Liver (tissue), 8 donors: ENCODE measurements at regions not wholly inside any gene's neighbourhood (a gene's known extent, or its start where the extent isn't known, plus 50 kb on each side); places are given as distances from the start of the nearest gene placed in this dataset.

Source experiments
- DNase-seq: peaks from one replicate; pipeline ENCODE4 v3.0.0-alpha.2; 2017; ENCODE audit warnings: low spot score
- H3K27ac ChIP-seq, 2 donors: one replicate each; pipeline ENCODE4 v1.7.0; 2013; ENCODE audit warnings: inconsistent platforms in 2 of 2, low read length in 2 of 2, control low read depth in 1 of 2, low read depth in 1 of 2, mild to moderate bottlenecking in 1 of 2
- H3K27me3 ChIP-seq, 4 donors: one replicate each; pipeline versions ENCODE4 v1.6.1 to v1.7.0; 2013; ENCODE audit warnings: low read length in 3 of 4, inconsistent platforms in 1 of 4, mild to moderate bottlenecking in 1 of 4, moderate library complexity in 1 of 4; ENCODE audit not compliant: control insufficient read depth in 4 of 4, insufficient read depth in 4 of 4
- H3K36me3 ChIP-seq, 4 donors: one replicate each; pipeline versions ENCODE4 v1.6.1 to v1.7.0; 2013; ENCODE audit warnings: low read length in 3 of 4, mild to moderate bottlenecking in 3 of 4, low read depth in 1 of 4, moderate library complexity in 1 of 4; ENCODE audit not compliant: control insufficient read depth in 4 of 4, insufficient read depth in 3 of 4
- H3K4me1 ChIP-seq, 4 donors: one replicate each; pipeline versions ENCODE4 v1.6.1 to v1.7.0; 2013; ENCODE audit warnings: low read length in 3 of 4, mild to moderate bottlenecking in 3 of 4, moderate library complexity in 1 of 4; ENCODE audit not compliant: control insufficient read depth in 4 of 4, insufficient read depth in 4 of 4
- H3K4me3 ChIP-seq, 3 donors: one replicate each; pipeline versions ENCODE4 v1.6.1 to v1.7.0; 2013; ENCODE audit warnings: low read length in 3 of 3, control low read depth in 1 of 3, low read depth in 1 of 3, mild to moderate bottlenecking in 1 of 3
- H3K9ac ChIP-seq, 2 donors: one replicate each; pipeline ENCODE4 v1.7.0; 2013; ENCODE audit warnings: low read length in 2 of 2, mild to moderate bottlenecking in 2 of 2, moderate library complexity in 2 of 2, control low read depth in 1 of 2, low read depth in 1 of 2
- H3K9me3 ChIP-seq, 4 donors: one replicate each; pipeline versions ENCODE4 v1.6.1 to v1.7.0; 2013; ENCODE audit warnings: low read length in 3 of 4; ENCODE audit not compliant: control insufficient read depth in 4 of 4
- EGR1 ChIP-seq, 2 donors: IDR thresholded peaks; 2 replicates each; pipeline ENCODE4 v1.6.1; 2016 to 2018; ENCODE audit warnings: antibody characterized with exemption in 2 of 2, low read depth in 2 of 2
- FOXA1 ChIP-seq: IDR thresholded peaks from 2 replicates; pipeline ENCODE4 v1.6.1; 2016; ENCODE audit warnings: antibody characterized with exemption
- FOXA2 ChIP-seq: IDR thresholded peaks from 2 replicates; pipeline ENCODE4 v1.6.1; 2016; ENCODE audit warnings: antibody characterized with exemption
- GABPA ChIP-seq, 2 donors: IDR thresholded peaks in 1 of 2; conservative IDR thresholded peaks in 1 of 2; 2 replicates each; pipeline ENCODE4 v1.6.1; 2016; ENCODE audit warnings: antibody characterized with exemption in 2 of 2, mild to moderate bottlenecking in 1 of 2, moderate library complexity in 1 of 2
- HNF4G ChIP-seq: IDR thresholded peaks from 2 replicates; pipeline ENCODE4 v1.6.1; 2016; ENCODE audit warnings: antibody characterized with exemption
- JUND ChIP-seq, 2 donors: IDR thresholded peaks; 2 replicates each; pipeline ENCODE4 v1.6.1; 2016; ENCODE audit warnings: antibody characterized with exemption in 2 of 2
- NR2F2 ChIP-seq: IDR thresholded peaks from 2 replicates; pipeline ENCODE4 v1.6.1; 2016; ENCODE audit warnings: antibody characterized with exemption
- RAD21 ChIP-seq, 2 donors: IDR thresholded peaks; 2 replicates each; pipeline ENCODE4 v1.6.1; 2016; ENCODE audit warnings: antibody characterized with exemption in 2 of 2, mild to moderate bottlenecking in 2 of 2
- RXRA ChIP-seq, 2 donors: IDR thresholded peaks; 2 replicates each; pipeline ENCODE4 v1.6.1; 2017 to 2018; ENCODE audit warnings: antibody characterized with exemption in 2 of 2, mild to moderate bottlenecking in 1 of 2
- SP1 ChIP-seq: IDR thresholded peaks from 2 replicates; pipeline ENCODE4 v1.6.1; 2018; ENCODE audit warnings: antibody characterized with exemption, mild to moderate bottlenecking
- TAF1 ChIP-seq: conservative IDR thresholded peaks from 2 replicates; pipeline ENCODE4 v1.6.1; 2016; ENCODE audit warnings: antibody characterized with exemption, mild to moderate bottlenecking
- YY1 ChIP-seq: IDR thresholded peaks from 2 replicates; pipeline ENCODE4 v1.6.1; 2016; ENCODE audit warnings: antibody characterized with exemption, mild to moderate bottlenecking
- ZBTB33 ChIP-seq: IDR thresholded peaks from 2 replicates; pipeline ENCODE4 v1.6.1; 2016; ENCODE audit warnings: antibody characterized with exemption
- WGBS: extraction: QIAGEN DNeasy Blood & Tissue Kit; methylation state at CpG from one replicate; pipeline ENCODE4 v1.1.7; 2013; 5-methylcytosine and 5-hydroxymethylcytosine counted together
- TF ChIP-seq, protein P1 (sequence below): IDR thresholded peaks from 2 replicates; pipeline ENCODE4 v1.6.1; 2016; ENCODE audit warnings: antibody characterized with exemption
- TF ChIP-seq, protein P2 (sequence below): fragments of 150-350 bp; IDR thresholded peaks from 2 replicates; pipeline ENCODE4 v1.5.1; 2017; ENCODE audit warnings: improper control_type of control experiment, low read depth, low read length; ENCODE audit not compliant: missing input control
- TF ChIP-seq, protein P3 (sequence below): IDR thresholded peaks from 2 replicates; pipeline ENCODE4 v1.6.1; 2016; ENCODE audit warnings: antibody characterized with exemption
- TF ChIP-seq, protein P4 (sequence below): IDR thresholded peaks from 2 replicates; pipeline ENCODE4 v1.6.1; 2016; ENCODE audit warnings: antibody characterized with exemption, mild to moderate bottlenecking
- donor health status: healthy.
- donor health status: healthy.
- donor health status: healthy.
- donor health status: healthy.
- donor health status: healthy.

DNA sequence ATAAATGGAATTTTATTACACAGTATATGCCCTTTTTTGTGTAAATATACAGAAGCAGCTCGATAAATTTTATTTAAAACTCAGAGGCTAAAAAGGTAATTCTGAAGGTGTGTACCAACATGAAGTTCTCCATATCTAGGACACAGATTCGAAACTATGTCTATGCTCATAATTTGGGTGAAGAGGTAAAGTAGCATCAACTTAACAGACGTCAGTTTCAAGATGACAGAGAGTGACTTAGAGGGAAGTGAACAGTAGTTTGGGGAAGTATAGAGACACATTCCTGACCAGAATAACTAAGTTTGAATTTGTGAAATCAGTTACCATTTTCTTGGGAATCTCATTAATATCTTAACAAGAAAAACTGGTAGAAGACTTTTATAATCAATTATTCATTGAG, 2493.3 kb downstream of the ARAP2 start:
- no peak overlapping the region for H3K27ac ChIP-seq
- 72% methylated on average over 3 of the region's 3 CpGs for whole genome bisulfite sequencing
- no peaks in the 10 kb centered on the region for H3K4me1 ChIP-seq
- no peaks in the 10 kb centered on the region for H3K36me3 ChIP-seq
- H3K4me3 ChIP-seq: no peak overlapping the region
- H3K9ac ChIP-seq: no peak overlapping the region
- H3K27me3 ChIP-seq: no peaks in the 10 kb centered on the region
- TF ChIP-seq, protein P1, sequence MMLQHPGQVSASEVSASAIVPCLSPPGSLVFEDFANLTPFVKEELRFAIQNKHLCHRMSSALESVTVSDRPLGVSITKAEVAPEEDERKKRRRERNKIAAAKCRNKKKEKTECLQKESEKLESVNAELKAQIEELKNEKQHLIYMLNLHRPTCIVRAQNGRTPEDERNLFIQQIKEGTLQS: no peak
- TF ChIP-seq FOXA1: no peak
- no peak for TF ChIP-seq JUND (IDR thresholded peaks at IDR 0.05)
- TF ChIP-seq NR2F2: no peak
- TF ChIP-seq ZBTB33: no peak
- TF ChIP-seq RAD21 (IDR thresholded peaks at IDR 0.05): no peak
- no peak for TF ChIP-seq TAF1
- TF ChIP-seq FOXA2: no peak
- no peak for TF ChIP-seq YY1
- TF ChIP-seq HNF4G: no peak
- TF ChIP-seq, protein P2, sequence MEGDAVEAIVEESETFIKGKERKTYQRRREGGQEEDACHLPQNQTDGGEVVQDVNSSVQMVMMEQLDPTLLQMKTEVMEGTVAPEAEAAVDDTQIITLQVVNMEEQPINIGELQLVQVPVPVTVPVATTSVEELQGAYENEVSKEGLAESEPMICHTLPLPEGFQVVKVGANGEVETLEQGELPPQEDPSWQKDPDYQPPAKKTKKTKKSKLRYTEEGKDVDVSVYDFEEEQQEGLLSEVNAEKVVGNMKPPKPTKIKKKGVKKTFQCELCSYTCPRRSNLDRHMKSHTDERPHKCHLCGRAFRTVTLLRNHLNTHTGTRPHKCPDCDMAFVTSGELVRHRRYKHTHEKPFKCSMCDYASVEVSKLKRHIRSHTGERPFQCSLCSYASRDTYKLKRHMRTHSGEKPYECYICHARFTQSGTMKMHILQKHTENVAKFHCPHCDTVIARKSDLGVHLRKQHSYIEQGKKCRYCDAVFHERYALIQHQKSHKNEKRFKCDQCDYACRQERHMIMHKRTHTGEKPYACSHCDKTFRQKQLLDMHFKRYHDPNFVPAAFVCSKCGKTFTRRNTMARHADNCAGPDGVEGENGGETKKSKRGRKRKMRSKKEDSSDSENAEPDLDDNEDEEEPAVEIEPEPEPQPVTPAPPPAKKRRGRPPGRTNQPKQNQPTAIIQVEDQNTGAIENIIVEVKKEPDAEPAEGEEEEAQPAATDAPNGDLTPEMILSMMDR: no peak
- no peak for TF ChIP-seq RXRA (IDR thresholded peaks at IDR 0.05)
- TF ChIP-seq GABPA (IDR thresholded peaks at IDR 0.05 in 1 of 2, conservative IDR thresholded peaks at IDR 0.05 in 1 of 2): no peak
- no peak for TF ChIP-seq SP1
- TF ChIP-seq, protein P3, sequence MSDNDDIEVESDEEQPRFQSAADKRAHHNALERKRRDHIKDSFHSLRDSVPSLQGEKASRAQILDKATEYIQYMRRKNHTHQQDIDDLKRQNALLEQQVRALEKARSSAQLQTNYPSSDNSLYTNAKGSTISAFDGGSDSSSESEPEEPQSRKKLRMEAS: no peak
- no peak for TF ChIP-seq EGR1 (IDR thresholded peaks at IDR 0.05; ENCODE audit: low read depth in 2 of 2)
- DNase-seq: no peak
- no peaks in the 10 kb centered on the region for H3K9me3 ChIP-seq

DNA sequence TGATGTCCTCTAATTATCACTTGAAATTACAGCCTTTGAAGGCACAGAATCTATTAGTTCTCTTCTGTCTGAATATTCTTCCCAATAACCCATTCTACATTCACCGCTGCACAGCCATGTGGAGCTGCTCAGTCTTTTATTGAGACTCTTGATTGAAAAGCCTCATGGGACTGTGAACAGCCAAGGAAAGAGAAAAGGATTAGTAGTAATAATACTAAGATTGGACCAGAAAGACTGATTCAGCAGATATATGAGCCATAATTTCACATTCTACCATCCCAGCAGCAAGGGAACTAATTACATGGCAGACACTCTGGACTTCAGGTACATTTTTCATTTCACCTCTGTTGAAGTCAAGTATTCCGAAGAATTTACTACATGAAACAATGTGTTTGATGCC, 2471.7 kb downstream of the ARAP2 start:
- no peaks in the 10 kb centered on the region for H3K4me1 ChIP-seq
- no peak overlapping the region for H3K27ac ChIP-seq
- no peak for TF ChIP-seq TAF1
- TF ChIP-seq, protein P4, sequence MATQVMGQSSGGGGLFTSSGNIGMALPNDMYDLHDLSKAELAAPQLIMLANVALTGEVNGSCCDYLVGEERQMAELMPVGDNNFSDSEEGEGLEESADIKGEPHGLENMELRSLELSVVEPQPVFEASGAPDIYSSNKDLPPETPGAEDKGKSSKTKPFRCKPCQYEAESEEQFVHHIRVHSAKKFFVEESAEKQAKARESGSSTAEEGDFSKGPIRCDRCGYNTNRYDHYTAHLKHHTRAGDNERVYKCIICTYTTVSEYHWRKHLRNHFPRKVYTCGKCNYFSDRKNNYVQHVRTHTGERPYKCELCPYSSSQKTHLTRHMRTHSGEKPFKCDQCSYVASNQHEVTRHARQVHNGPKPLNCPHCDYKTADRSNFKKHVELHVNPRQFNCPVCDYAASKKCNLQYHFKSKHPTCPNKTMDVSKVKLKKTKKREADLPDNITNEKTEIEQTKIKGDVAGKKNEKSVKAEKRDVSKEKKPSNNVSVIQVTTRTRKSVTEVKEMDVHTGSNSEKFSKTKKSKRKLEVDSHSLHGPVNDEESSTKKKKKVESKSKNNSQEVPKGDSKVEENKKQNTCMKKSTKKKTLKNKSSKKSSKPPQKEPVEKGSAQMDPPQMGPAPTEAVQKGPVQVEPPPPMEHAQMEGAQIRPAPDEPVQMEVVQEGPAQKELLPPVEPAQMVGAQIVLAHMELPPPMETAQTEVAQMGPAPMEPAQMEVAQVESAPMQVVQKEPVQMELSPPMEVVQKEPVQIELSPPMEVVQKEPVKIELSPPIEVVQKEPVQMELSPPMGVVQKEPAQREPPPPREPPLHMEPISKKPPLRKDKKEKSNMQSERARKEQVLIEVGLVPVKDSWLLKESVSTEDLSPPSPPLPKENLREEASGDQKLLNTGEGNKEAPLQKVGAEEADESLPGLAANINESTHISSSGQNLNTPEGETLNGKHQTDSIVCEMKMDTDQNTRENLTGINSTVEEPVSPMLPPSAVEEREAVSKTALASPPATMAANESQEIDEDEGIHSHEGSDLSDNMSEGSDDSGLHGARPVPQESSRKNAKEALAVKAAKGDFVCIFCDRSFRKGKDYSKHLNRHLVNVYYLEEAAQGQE: no peak
- TF ChIP-seq, protein P2: no peak
- TF ChIP-seq, protein P1: no peak
- TF ChIP-seq SP1: no peak
- TF ChIP-seq RAD21 (IDR thresholded peaks at IDR 0.05): no peak
- TF ChIP-seq EGR1 (IDR thresholded peaks at IDR 0.05; ENCODE audit: low read depth in 2 of 2): no peak
- TF ChIP-seq, protein P3: no peak
- no peak for TF ChIP-seq RXRA (IDR thresholded peaks at IDR 0.05)
- no peak for TF ChIP-seq NR2F2
- no peak for TF ChIP-seq HNF4G
- no peak for TF ChIP-seq JUND (IDR thresholded peaks at IDR 0.05)
- DNase-seq: no peak
- H3K9ac ChIP-seq: no peak overlapping the region
- H3K27me3 ChIP-seq: no peaks in the 10 kb centered on the region
- H3K9me3 ChIP-seq: no peaks in the 10 kb centered on the region
- WGBS: 75% methylated on average over 2 of the region's 2 CpGs
- no peak overlapping the region for H3K4me3 ChIP-seq
- H3K36me3 ChIP-seq: no peaks in the 10 kb centered on the region
